ENCODE measurements at regions not wholly inside any gene's neighbourhood (a gene's known extent, or its start where the extent isn't known, plus 50 kb on each side); places are given as distances from the start of the nearest gene placed in this dataset.

DNA sequence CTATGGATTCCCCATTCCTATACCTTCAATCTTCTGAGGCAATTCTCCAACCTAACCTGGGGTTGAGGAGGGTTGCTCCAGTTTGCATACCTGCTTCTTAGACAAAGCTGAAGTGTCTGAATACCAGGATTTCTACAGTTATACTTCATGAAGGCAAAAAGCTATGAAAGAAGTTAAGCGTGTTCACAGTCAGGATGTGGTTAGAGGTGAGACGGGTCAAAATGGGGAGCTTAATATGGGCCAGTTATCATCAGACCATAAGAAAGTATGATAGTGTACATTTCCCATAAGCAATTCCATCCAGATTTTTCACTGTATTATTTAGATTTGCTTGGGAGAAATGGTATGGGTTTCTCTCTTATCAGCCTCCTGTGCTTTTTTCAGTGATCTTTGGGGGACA, 156.9 kb upstream of the FER start:
- intact Hi-C loops (cut with DNase I; ENCODE audit: low total_unique reads) = no loop called here

DNA sequence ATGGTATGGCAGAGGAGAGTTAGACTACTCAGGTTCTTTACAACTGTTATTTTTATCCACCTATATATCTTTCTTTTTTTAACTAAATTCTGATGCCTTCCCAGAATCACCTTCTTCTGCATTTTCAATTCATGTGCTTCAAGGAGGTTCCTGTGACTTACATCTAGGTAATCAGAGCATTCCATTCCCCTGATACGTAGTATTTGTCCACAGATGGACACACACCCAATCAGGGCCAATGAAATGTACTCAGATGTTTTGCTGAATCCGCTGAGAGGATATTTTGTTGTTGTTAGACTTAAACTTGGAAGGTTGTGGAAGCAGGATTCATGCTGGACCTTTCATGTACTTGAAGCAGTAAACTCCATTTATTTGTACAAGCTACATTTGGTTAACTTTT, 159.4 kb upstream of the FER start:
- TF ChIP-seq POLR2A (IDR thresholded peaks at IDR 0.05) = no peak
- TF ChIP-seq, protein P1, sequence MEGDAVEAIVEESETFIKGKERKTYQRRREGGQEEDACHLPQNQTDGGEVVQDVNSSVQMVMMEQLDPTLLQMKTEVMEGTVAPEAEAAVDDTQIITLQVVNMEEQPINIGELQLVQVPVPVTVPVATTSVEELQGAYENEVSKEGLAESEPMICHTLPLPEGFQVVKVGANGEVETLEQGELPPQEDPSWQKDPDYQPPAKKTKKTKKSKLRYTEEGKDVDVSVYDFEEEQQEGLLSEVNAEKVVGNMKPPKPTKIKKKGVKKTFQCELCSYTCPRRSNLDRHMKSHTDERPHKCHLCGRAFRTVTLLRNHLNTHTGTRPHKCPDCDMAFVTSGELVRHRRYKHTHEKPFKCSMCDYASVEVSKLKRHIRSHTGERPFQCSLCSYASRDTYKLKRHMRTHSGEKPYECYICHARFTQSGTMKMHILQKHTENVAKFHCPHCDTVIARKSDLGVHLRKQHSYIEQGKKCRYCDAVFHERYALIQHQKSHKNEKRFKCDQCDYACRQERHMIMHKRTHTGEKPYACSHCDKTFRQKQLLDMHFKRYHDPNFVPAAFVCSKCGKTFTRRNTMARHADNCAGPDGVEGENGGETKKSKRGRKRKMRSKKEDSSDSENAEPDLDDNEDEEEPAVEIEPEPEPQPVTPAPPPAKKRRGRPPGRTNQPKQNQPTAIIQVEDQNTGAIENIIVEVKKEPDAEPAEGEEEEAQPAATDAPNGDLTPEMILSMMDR (IDR thresholded peaks at IDR 0.05) = no peak

More for the DNA sequence above, 156.9 kb upstream of the FER start:
- Histone ChIP-seq H3K36me3 (no peaks in the 10 kb centered on the region), H3K27ac (no peak overlapping the region), H3K4me1 (no peaks in the 10 kb centered on the region), H3K9me3 (no peaks in the 10 kb centered on the region), H3K27me3 (no peaks in the 10 kb centered on the region), H3K4me3 (no peak overlapping the region)
- DNase-seq = no peak
- no peak for TF ChIP-seq POLR2A (IDR thresholded peaks at IDR 0.05)
- TF ChIP-seq, protein P1 (IDR thresholded peaks at IDR 0.05) = no peak

DNA sequence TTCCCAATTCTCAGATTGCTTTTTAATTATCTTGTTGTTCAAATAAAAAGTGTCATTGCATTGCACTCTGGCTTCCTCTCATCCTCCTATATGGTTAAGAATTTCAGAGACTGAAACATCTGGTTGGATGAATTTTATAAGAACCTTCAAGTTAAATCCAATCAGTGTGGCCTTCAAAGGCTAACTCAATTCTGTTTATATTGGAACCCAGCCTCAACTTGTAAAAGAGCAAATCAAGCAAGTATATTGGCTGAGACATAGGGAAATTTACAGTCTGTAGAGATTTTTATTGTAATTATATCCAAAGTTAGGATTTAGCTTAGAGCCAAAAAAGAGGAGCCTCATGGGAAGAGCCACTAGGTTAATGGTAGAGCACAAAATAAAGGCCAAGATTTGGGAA, 159.9 kb upstream of the FER start:
- no peak overlapping the region for H3K4me3 ChIP-seq
- H3K9me3 ChIP-seq = no peaks in the 10 kb centered on the region
- DNase-seq = no peak
- H3K4me1 ChIP-seq = no peaks in the 10 kb centered on the region
- no peaks in the 10 kb centered on the region for H3K27me3 ChIP-seq
- no peak for TF ChIP-seq POLR2A (IDR thresholded peaks at IDR 0.05)
- TF ChIP-seq, protein P1 (IDR thresholded peaks at IDR 0.05) = no peak
- intact Hi-C loops (cut with DNase I; ENCODE audit: low total_unique reads) = no loop called here
- H3K36me3 ChIP-seq = no peaks in the 10 kb centered on the region
- H3K27ac ChIP-seq = no peak overlapping the region

More for the DNA sequence above, 159.4 kb upstream of the FER start:
- Histone ChIP-seq H3K36me3 (no peaks in the 10 kb centered on the region), H3K4me1 (no peaks in the 10 kb centered on the region), H3K9me3 (no peaks in the 10 kb centered on the region), H3K4me3 (no peak overlapping the region), H3K27ac (no peak overlapping the region), H3K27me3 (no peaks in the 10 kb centered on the region)
- intact Hi-C loops (cut with DNase I; ENCODE audit: low total_unique reads) = no loop called here
- no peak for DNase-seq

DNA sequence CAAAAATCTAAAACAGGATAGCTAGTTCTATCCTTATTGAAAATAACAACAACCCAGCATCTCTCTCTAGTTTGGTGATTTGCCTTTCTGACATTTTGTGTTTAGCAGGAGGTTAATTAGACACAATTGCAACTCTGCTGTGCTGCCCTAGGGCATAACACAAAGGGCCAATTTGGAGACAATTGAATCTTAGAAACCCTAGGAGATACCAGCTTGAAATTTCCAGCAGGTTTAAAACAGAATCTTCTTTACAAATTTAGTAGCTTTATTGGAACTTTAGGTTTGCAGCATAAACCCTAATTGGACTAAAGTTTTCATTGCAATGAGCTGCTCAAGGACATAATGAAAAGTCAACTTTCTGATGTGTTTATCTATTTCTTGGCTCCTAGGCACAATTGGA, 166.7 kb upstream of the FER start:
- no peak for TF ChIP-seq POLR2A (IDR thresholded peaks at IDR 0.05)
- TF ChIP-seq, protein P1 (IDR thresholded peaks at IDR 0.05) = no peak
- Histone ChIP-seq H3K27me3 (no peaks in the 10 kb centered on the region), H3K27ac (no peak overlapping the region), H3K4me1 (no peaks in the 10 kb centered on the region), H3K36me3 (no peaks in the 10 kb centered on the region), H3K4me3 (no peak overlapping the region), H3K9me3 (no peaks in the 10 kb centered on the region)
- intact Hi-C loops (cut with DNase I; ENCODE audit: low total_unique reads) = no loop called here
- no peak for DNase-seq

DNA sequence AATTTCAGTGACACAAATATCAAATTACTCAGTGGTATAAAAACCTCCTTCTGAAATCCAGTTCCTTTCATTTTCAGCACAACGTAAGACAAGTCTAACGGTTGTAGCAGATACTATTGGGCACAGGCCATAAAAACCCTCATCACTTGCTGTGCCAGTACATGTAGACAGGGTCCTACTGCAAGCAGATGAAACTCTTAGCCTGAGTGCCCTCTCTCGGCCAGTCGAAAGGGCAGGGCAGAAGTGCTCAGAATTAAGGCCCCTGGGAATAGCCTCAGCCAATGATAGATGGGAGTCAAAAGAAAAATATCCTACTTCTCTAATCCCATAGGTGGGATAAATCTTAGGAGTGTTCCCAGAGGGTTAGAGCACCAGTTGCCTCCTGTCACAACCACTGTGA, 168.5 kb upstream of the FER start:
- no peaks in the 10 kb centered on the region for H3K9me3 ChIP-seq
- intact Hi-C loops (cut with DNase I; ENCODE audit: low total_unique reads) = no loop called here
- H3K27ac ChIP-seq = no peak overlapping the region
- no peak for DNase-seq
- H3K4me3 ChIP-seq = no peak overlapping the region
- no peaks in the 10 kb centered on the region for H3K27me3 ChIP-seq
- no peaks in the 10 kb centered on the region for H3K36me3 ChIP-seq
- TF ChIP-seq, protein P1 (IDR thresholded peaks at IDR 0.05) = no peak
- no peak for TF ChIP-seq POLR2A (IDR thresholded peaks at IDR 0.05)
- no peaks in the 10 kb centered on the region for H3K4me1 ChIP-seq
